ENCODE measurements at regions not wholly inside any gene's neighbourhood (a gene's known extent, or its start where the extent isn't known, plus 50 kb on each side); places are given as distances from the start of the nearest gene placed in this dataset.

DNA sequence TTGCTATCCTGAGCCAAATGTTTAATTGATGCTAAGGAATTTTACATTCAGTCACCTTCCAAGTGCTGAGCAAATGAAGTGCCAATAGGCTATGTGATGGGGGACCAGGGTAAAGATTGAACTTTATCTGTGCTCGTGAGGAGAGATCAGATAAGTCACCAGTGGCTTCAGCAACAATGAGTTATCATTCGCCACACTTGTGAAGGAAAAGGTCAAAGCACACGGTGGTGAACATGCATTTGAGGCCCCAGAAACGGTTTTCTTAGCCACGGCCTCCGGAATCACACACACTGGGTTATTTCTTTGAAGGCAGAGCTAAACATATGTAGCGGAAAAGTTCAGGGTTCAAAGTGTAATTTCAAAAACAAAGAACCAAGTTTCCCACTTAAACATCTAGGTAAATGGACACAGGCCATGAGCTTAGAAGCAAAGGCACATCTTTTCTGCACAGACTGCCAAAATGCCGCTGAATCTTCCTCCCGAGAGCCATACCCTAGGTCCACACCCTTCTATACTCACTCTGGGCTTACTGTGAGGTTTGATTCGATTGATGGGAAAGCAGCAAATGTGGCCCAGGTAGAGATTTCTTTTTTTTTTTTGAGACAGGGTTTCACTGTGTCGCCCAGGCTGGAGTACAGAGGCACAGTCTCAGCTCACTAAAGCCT, 268.5 kb downstream of the SHQ1 start:
- TF ChIP-seq CTCF (IDR thresholded peaks at IDR 0.05; ENCODE audit: low read depth, low read length, missing control alignments): no peak
- no peak for DNase-seq (ENCODE audit: low read depth)
- in situ Hi-C loops (cut with HindIII; ENCODE audit: low sequenced_read_pairs): no loop called here
- H3K4me3 ChIP-seq (ENCODE audit: low read depth, low read length): no peak overlapping the region

DNA sequence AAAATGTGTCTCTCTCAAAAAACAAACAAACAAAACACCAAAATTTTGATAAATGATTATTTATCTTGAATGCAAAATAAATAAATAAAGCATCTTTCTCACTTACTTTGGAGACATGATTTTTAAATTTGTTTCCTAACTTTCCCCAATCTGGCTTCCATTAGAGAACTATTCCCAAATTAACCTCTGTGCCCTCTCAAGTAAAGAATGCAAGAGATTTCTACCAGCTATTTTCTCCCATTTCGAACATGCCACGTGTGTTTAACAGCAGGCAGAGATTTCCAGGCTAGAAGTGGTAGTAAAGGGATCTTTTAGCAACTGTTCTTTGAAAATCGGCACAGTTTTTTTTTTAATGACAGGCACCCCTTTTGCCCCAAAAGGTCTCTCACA, 269.1 kb downstream of the SHQ1 start:
- in situ Hi-C loops (cut with HindIII; ENCODE audit: low sequenced_read_pairs): no loop called here
- DNase-seq (ENCODE audit: low read depth): no peak
- TF ChIP-seq CTCF (IDR thresholded peaks at IDR 0.05; ENCODE audit: low read depth, low read length, missing control alignments): no peak
- H3K4me3 ChIP-seq (ENCODE audit: low read depth, low read length): no peak overlapping the region

DNA sequence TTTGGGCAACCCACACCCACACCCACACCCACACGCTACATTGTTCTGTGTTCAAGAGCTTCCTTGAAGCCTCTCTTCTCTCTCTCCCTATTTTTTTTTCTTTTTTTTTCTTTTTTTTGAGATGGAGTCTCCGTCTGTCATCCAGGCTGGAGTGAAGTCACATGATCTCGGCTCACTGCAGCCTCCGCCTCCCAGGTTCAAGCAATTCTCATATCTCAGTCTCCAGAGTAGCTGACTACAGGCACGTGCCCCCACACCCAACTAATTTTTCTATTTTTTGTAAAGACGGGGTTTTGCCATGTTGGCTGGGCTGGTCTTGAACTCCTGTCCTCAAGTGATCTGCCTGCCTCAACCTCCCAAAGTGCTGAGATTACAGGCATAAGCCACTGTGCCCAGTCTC, 271.1 kb downstream of the SHQ1 start:
- in situ Hi-C loops (cut with HindIII; ENCODE audit: low sequenced_read_pairs): no loop called here
- DNase-seq (ENCODE audit: low read depth): no peak
- no peak overlapping the region for H3K4me3 ChIP-seq (ENCODE audit: low read depth, low read length)
- no peak for TF ChIP-seq CTCF (IDR thresholded peaks at IDR 0.05; ENCODE audit: low read depth, low read length, missing control alignments)

DNA sequence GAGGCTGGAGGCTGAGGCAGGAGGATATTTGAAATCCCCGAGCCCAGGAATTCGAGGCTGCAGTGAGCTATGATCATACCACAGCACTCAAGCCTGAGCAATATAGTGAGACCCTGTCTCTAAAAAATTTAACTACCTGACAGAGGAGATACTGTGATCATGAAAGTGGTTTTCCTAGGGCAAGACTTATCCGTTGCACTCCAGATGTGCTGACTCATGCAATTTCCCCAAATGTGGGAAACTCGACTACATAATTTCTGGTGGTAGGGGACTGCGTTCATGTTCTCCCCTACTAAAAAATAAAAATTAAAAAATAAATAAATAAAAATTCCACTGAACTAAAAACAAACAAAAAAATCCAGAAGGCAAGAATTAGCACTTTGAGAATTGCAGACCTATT, 271.7 kb downstream of the SHQ1 start:
- H3K4me3 ChIP-seq (ENCODE audit: low read depth, low read length): no peak overlapping the region
- no peak for TF ChIP-seq CTCF (IDR thresholded peaks at IDR 0.05; ENCODE audit: low read depth, low read length, missing control alignments)
- DNase-seq (ENCODE audit: low read depth): no peak
- in situ Hi-C loops (cut with HindIII; ENCODE audit: low sequenced_read_pairs): no loop called here

GRCh38 chr3:72574144-72574543, 274.1 kb downstream of the SHQ1 start:
- TF ChIP-seq CTCF (IDR thresholded peaks at IDR 0.05; ENCODE audit: low read depth, low read length, missing control alignments): no peak
- H3K4me3 ChIP-seq (ENCODE audit: low read depth, low read length): no peak overlapping the region
- no peak for DNase-seq (ENCODE audit: low read depth)
- in situ Hi-C loops (cut with HindIII; ENCODE audit: low sequenced_read_pairs): no loop called here

- no peak for TF ChIP-seq CTCF (IDR thresholded peaks at IDR 0.05; ENCODE audit: low read depth, low read length, missing control alignments)
- DNase-seq (ENCODE audit: low read depth): no peak
- H3K4me3 ChIP-seq (ENCODE audit: low read depth, low read length): no peak overlapping the region
- in situ Hi-C loops (cut with HindIII; ENCODE audit: low sequenced_read_pairs): no loop called here
Observed at GRCh38 chr3:72573051-72573450, 275.2 kb downstream of the SHQ1 start.
